HG02938 (cell line): ENCODE measurements at regions not wholly inside any gene's neighbourhood (a gene's known extent, or its start where the extent isn't known, plus 50 kb on each side); places are given as distances from the start of the nearest gene placed in this dataset.

Experiments
- ATAC-seq: cut with Tn5 transposase; IDR thresholded peaks from one replicate; pipeline ENCODE4 v1.9.1; 2021; ENCODE audit warnings: mild to moderate bottlenecking, moderate library complexity; ENCODE audit not compliant: unreplicated experiment

- no peak for ATAC-seq
Observed at GRCh38 chr5:72558046-72558336, 50.8 kb upstream of the ZNF366 start.

- ATAC-seq, result peak; percentile 17
Observed at GRCh38 chr5:72557167-72558045, 50.2 kb upstream of the ZNF366 start.
